HG02970 (cell line): ENCODE measurements at regions not wholly inside any gene's neighbourhood (a gene's known extent, or its start where the extent isn't known, plus 50 kb on each side); places are given as distances from the start of the nearest gene placed in this dataset.

Experiments
- ATAC-seq: cut with Tn5 transposase; IDR thresholded peaks from one replicate; pipeline ENCODE4 v1.9.1; 2021; ENCODE audit warnings: mild to moderate bottlenecking, moderate library complexity, moderate number of reproducible peaks; ENCODE audit not compliant: unreplicated experiment, low FRiP score

GRCh38 chr9:82531795-82532194, 531.1 kb downstream of the RASEF start:
- ATAC-seq, result no peak

GRCh38 chr9:82532504-82533180, 530.3 kb downstream of the RASEF start:
- no peak for ATAC-seq

- no peak for ATAC-seq
Observed at GRCh38 chr9:82535432-82535998, 527.4 kb downstream of the RASEF start.

DNA sequence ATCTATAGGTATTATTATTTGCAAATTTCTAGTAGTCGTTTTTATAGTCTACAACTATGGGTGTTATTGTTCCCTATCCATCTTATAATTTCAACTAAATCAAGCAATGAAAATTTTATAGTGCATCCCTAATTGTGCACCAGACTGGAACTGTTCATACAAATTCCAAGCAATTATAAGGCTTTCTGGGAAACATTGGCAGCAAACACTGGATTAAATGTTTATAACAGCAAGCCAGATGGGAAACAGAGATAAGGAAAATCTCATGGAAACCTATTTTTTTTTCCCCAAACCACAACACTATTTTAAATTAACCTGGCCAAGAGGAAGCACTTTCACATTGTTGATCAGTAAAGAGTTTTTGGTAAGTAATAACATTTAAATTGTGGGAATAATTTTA, 524.3 kb downstream of the RASEF start:
- ATAC-seq, result no peak

- ATAC-seq, result no peak
Observed at GRCh38 chr9:82539146-82539545, 523.8 kb downstream of the RASEF start.

DNA sequence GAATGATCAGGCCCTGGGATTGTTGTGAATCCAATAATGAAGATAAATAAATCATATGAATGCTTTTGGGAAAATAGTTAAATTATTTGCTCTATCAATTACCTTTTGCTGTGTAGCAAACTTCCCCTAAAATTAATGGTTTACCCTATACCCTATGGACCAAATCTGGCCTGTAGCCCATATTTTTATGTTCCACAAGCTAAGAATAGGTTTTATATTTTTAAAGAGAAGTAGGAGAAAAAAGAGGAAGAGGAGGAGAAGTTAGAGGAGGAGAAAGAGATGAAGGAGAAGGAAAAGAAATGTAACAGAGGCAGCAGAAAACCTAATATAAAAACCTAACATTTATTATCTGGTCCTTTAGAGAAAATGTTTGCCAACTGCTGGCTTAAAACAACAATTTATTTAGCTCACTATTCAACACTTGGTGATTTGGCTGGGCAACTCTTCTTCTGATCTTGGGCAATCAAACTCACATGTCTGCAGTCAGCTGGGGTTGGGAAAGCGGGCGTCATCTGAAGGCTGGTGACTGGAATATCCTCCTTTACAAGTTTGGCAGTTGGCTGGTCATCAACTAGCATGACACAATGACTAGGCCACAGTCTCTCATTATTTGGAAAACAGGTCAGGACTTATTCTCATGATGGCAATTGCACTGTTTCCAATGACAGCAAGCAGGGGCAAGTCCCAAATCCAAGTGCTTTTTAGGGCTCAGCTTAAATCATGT, 522.9 kb downstream of the RASEF start:
- no peak for ATAC-seq

- ATAC-seq, result no peak
Observed at GRCh38 chr9:82543726-82544125, 519.2 kb downstream of the RASEF start.

- no peak for ATAC-seq
Observed at GRCh38 chr9:82546136-82546535, 516.8 kb downstream of the RASEF start.

DNA sequence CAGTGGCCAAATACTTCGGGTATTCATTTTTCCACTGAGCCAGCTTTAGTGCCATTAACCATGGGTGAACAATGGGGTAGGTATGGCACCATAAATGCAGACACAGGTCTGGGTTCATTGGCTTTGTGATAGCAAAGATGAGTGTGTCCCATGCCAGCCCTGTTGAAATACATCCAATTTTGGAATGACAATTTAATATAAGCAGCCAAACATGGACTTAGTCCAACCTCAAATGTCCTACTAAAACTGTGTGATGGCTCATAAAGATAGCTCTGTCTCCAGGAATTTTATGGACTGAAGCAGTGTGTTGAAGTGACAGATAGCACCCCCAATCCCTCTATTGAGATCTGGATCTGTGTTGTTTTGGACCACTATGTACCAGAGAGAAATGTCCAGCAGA, 514.9 kb downstream of the RASEF start:
- no peak for ATAC-seq

DNA sequence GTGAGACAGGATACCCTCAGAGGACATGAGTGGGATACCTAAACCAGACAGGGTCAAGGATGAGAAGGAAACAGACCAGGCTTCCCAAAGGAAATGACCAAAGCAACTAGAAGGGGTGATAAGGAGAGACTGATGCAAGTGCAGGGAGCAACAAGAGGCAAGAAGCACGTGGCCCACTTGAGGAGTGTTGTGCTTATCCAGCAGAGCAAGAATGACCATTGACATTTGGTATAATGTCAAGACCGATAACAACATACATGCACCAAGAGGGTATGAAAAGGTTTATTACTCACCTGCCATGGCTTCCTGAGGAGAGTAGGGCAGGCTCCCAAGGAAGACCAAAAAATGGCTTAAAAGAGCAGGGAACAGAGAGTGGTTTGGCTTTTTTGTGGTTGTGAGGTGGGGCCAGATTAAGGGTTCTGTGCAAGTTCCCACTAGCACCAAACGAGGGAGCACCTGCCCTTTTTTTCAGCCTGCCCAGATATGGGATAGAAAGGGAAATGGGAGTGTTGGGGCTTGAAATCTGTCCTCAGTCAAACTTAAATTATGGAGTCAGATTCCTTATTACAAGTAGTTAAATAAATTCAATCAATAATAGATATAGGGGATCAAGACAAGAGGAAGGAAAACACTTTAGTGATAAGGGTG, 513.6 kb downstream of the RASEF start:
- ATAC-seq, result no peak

DNA sequence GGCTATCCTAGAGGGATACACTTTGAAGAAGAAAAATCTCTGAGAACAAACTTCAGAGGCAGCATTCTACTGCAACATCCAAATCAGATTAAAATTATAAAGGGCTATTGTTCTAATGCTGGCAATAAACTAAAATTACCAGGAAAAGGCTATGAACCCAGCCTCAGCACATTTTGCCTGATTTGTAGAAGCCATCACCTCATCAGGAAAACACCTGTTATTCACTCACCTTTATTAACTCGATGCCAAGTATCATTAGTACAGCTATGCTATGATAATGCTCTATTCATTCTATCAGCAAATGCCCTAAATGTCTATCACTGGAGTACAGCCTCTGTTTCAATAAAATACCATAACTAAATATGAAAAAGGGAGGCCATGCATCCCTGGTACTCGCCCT, 510.2 kb downstream of the RASEF start:
- ATAC-seq, result no peak

- ATAC-seq, result no peak
Observed at GRCh38 chr9:82553654-82554366, 509.1 kb downstream of the RASEF start.

GRCh38 chr9:82554381-82554780, 508.6 kb downstream of the RASEF start:
- no peak for ATAC-seq

DNA sequence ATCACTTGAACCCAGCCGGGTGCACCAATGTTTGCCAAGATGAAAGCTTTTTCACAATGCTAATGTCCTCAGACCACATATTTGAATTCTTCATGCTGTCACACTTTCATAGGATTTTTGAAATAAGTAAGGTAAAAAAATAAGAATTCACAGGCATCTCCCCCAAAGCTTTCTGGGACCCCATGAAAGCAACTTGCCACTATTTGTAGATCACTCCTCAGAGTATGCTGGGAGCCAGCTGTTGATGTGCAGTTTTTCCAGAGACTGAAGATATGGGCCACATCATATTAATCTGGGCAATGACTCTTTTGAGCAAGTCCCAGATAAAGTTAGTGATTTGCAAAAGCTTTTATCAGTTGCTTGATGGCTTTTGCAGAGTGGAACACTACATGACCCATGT, 507.9 kb downstream of the RASEF start:
- ATAC-seq, result no peak

DNA sequence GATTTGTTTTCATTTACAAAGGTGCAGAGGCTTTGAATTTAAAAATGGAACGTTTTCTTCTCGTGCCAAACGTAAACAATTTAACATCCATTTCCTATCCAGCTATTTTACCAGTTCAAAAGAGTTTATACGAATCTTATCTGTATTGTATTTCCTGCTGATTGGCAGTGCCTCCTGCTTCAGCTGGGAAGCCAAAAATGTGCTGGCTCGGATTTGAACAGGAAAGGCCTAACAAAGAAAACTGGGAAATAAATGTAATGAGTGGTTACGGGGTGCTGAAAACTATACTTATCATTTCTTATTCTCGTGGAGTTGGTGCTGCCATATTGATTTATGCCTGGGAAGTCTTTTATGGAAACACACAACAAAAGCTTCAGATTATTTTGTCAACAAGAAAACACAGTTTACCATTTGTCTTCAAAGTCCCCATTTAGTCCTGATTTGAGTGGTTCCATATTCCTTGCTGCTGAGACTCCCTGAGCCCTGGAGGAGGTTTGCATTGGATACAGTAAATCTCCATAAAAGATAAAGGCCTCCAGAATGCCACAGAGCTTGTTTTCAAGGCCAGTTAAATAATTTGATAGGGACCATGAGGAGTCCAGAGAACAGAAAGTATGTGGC, 507.4 kb downstream of the RASEF start:
- no peak for ATAC-seq

- ATAC-seq, result no peak
Observed at GRCh38 chr9:82558346-82558745, 504.6 kb downstream of the RASEF start.

- ATAC-seq, result no peak
Observed at GRCh38 chr9:82558855-82559630, 503.9 kb downstream of the RASEF start.

DNA sequence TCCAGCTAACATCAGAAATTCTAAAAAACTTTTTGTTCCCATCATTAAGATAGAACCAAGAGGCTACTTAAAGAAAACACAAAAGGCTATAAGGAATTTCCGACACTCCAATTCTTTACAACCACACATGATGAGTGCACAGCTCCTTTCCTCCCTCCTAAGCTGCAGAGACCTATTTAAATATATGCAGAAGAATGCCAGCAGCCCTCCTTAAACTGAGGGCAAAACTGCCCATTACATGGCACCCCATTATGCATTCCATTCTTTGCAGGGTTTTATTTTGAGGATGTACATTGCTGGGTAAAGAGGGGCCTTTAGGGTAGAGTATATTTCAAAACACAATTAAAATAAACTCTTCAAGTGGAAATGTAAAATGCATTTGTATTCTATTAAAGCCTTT, 502.9 kb downstream of the RASEF start:
- ATAC-seq, result no peak

DNA sequence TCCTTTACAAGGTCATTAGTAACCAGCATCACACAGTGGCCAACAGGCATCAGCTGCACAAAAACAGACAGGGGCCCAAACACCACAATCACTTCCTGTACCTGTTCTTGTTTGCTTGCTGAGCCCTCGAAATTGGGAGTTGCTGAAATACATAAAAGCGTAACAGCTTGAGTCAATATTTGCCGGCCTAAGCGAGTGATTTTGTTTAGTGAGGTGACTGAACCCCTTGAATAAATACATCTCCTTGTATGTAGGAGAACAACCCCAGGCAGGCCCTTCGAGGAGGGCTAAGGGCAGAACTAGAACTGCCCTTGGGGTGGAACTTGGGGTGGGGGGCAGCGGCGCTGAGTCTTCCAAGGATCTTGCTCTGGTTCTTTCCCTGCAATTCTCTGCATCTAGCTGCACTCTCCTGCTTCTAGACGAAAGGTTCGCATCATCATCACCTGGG, 502.5 kb downstream of the RASEF start:
- ATAC-seq, result no peak

DNA sequence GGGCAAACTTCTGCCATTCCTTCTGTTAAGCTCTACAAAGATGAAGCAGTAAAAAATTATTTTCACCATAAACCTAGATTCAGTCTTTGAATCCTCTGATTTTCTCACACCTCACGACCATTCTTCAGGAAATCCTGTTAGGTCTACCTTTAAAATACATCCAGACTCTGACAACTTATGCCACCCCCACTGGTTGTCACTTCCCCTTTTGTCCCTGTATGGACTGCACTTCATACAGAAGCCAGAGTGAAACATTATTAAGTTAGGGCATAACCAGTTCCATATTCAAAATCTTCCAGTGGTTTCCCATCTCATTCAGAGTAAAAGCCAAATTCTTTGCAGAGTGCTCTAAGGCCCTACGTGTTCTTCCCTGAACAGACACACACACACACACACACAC, 499.8 kb downstream of the RASEF start:
- no peak for ATAC-seq
